Ovary (tissue), 7 donors: ENCODE measurements at regions not wholly inside any gene's neighbourhood (a gene's known extent, or its start where the extent isn't known, plus 50 kb on each side); places are given as distances from the start of the nearest gene placed in this dataset.

Experiments
- DNase-seq, 5 donors: peaks; one replicate each; pipeline ENCODE4 v3.0.0-alpha.2; 2019 to 2020
- H3K27ac ChIP-seq, 2 donors: fragments of 200-600 bp; one replicate each; pipeline versions ENCODE4 v1.5.1 to v1.8.0; 2019 to 2022
- H3K27me3 ChIP-seq: fragments of 200-600 bp; one replicate; pipeline ENCODE4 v1.8.0; 2022
- H3K36me3 ChIP-seq: fragments of 200-600 bp; sonication (generic); one replicate; pipeline ENCODE4 v1.5.1; 2019
- H3K4me1 ChIP-seq: one replicate; pipeline ENCODE4 v1.8.1; 2013; ENCODE audit warnings: mild to moderate bottlenecking, moderate library complexity; ENCODE audit not compliant: insufficient read depth
- H3K4me3 ChIP-seq: fragments of 200-600 bp; sonication (generic); one replicate; pipeline ENCODE4 v1.5.1; 2017
- H3K9me3 ChIP-seq, 2 donors: fragments of 200-600 bp in 1 of 2; sonication (generic) in 1 of 2; one replicate each; pipeline versions ENCODE4 v1.5.1 to v1.8.1; 2013 to 2019; ENCODE audit warnings: mild to moderate bottlenecking in 1 of 2, moderate library complexity in 1 of 2
- EP300 ChIP-seq: sonication (generic); formaldehyde crosslinking; IDR thresholded peaks from one replicate; pipeline ENCODE4 v1.6.1; 2017; ENCODE audit warnings: antibody characterized with exemption
- POLR2A ChIP-seq: fragments of 450-650 bp; IDR thresholded peaks from one replicate; pipeline ENCODE4 v1.6.1; 2017; ENCODE audit warnings: antibody characterized with exemption, mild to moderate bottlenecking, moderate library complexity
- WGBS, 3 donors: extraction: QIAGEN DNeasy Blood & Tissue Kit in 1 of 3; methylation state at CpG; one replicate each; pipeline versions ENCODE4 v1.1.5 to v1.1.7; 2013 to 2017; 5-methylcytosine and 5-hydroxymethylcytosine counted together
- intact Hi-C, 4 donors: fragments of 100-400 bp; cut with DNase I; formaldehyde crosslinking; loops; one replicate each; pipeline versions ENCODE4 v1.11.0 to v1.15.1; 2022 to 2023
- TF ChIP-seq, protein P1 (sequence below), 3 donors: fragments of 450-650 bp in 2 of 3; fragments of 200-600 bp in 1 of 3; IDR thresholded peaks; one replicate each; pipeline versions ENCODE4 v1.5.1 to v1.8.0; 2016 to 2022; ENCODE audit warnings: antibody characterized with exemption in 3 of 3, mild to moderate bottlenecking in 1 of 3
- donor health status: DM: no; HTN: no; CAD: no; lungs with moderate emphysema.
- donor health status: DM: no; HTN: no; CAD: no.
- donor health status: Bipolar disorder and iron deficiency.
- donor health status: DM: no; HTN: no; CAD: no.
- donor health status: DM: yes; HTN: yes; CAD: no.

DNA sequence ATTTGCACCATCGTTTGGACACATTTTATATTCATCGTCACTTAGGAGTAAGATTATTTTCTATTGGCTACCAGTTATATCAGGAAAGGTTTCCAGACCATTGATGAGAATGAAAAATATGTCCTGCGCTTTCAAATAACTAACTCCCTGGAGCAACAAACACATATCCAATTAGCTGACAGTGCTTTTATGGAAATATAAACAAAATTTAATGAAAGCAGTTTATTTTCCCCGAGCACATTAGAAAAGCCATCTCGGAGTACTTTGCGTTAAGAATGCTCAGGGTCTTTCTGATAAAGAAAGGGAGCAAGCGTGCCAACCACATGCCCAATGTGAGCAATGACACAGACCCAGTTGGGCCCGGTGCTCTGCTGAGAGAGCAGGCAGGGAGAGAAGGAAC, 85.1 kb upstream of the ZPBP start:
- no peaks in the 10 kb centered on the region for H3K9me3 ChIP-seq
- intact Hi-C loops, result no loop called here

DNA sequence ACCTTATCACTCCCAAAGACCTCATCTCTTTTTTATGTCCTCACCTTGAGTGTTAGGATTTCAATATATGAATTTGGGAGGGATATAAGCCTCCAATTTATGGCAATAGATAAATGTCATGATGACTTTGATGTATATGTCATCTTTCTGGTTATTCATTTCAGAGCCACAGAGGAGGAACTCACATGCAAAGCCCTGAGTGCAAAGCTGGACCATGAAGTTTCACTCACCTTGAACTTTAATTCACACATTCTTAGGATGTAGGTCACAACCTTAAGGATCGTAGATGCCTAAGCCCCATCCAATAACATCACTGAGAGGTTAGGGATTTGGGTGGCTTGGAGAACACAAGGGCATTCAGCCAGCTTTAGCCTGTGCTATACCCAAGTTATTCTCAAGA, 81.9 kb upstream of the ZPBP start:
- H3K4me3 ChIP-seq, result no peak overlapping the region
- no peak overlapping the region for H3K27ac ChIP-seq
- intact Hi-C loops, result no loop called here
- DNase-seq, result no peak
- no peaks in the 10 kb centered on the region for H3K9me3 ChIP-seq
- TF ChIP-seq, protein P1, sequence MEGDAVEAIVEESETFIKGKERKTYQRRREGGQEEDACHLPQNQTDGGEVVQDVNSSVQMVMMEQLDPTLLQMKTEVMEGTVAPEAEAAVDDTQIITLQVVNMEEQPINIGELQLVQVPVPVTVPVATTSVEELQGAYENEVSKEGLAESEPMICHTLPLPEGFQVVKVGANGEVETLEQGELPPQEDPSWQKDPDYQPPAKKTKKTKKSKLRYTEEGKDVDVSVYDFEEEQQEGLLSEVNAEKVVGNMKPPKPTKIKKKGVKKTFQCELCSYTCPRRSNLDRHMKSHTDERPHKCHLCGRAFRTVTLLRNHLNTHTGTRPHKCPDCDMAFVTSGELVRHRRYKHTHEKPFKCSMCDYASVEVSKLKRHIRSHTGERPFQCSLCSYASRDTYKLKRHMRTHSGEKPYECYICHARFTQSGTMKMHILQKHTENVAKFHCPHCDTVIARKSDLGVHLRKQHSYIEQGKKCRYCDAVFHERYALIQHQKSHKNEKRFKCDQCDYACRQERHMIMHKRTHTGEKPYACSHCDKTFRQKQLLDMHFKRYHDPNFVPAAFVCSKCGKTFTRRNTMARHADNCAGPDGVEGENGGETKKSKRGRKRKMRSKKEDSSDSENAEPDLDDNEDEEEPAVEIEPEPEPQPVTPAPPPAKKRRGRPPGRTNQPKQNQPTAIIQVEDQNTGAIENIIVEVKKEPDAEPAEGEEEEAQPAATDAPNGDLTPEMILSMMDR (IDR thresholded peaks at IDR 0.05), result no peak
- no peak for TF ChIP-seq POLR2A
- no peak for TF ChIP-seq EP300
- no peaks in the 10 kb centered on the region for H3K4me1 ChIP-seq
- WGBS, 3 donors, result 68 to 80% (median 76%) methylated on average over 1 of the region's 1 CpG
- H3K36me3 ChIP-seq, result no peaks in the 10 kb centered on the region
- no peaks in the 10 kb centered on the region for H3K27me3 ChIP-seq

More for the DNA sequence above, 85.1 kb upstream of the ZPBP start:
- H3K27me3 ChIP-seq, result no peaks in the 10 kb centered on the region
- H3K36me3 ChIP-seq, result no peaks in the 10 kb centered on the region
- no peak for DNase-seq
- no peaks in the 10 kb centered on the region for H3K4me1 ChIP-seq
- 64 to 82% (median 78%) methylated on average over 8 of the region's 8 CpGs for WGBS, 3 donors
- H3K27ac ChIP-seq, result no peak overlapping the region
- TF ChIP-seq, protein P1 (IDR thresholded peaks at IDR 0.05), result no peak
- TF ChIP-seq POLR2A (no peak), EP300 (no peak)
- H3K4me3 ChIP-seq, result no peak overlapping the region

DNA sequence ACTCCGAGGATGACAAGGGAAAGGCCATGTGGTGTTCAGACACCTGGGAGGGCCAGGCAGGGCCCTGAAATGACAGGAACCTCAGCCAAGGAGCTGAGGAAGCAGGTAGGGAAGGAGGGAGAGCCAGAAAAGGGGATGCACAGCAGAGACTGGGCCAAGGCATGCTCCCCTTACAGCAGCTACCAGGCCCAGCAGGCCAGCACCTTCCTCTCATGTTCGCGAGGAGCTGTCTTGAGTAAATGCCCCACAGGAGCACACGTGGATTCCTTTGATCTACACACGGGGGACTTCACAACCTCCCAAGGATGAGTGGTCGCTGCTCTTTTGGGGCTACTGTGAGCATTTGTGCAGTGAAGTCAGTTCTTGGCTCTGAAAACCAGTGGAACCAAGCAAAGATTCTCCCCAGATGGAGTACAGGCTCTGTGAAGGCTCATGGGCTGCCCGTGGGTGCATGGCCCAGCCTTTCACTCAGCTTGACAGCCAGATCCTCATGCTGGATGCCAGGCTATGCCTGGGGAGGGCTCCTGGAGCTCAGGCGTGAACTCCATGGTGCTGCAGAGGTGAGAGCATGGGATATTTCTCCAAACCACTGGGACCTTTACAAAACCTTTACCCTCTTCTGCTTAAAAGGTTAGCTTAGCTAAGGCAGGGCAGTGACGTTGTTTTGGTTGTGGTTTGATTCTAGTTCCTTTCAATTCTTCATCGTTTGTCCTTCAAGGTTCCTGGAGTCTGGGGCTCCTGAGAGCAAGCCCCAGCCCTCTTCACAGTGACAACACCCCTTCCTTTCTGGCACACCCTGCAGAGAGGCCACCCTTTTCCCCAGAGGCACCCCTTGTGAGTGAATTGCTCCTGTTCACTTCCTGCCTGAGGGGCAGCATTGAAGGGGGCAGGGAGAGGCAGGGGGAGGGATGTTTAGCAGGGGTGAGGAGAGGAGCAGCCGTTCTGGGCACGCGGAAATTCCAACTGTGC, 74.2 kb upstream of the ZPBP start:
- Histone ChIP-seq H3K9me3 (no peaks in the 10 kb centered on the region), H3K27me3 (no peaks in the 10 kb centered on the region), H3K36me3 (no peaks in the 10 kb centered on the region), H3K4me3 (no peak overlapping the region), H3K4me1 (no peaks in the 10 kb centered on the region), H3K27ac (no peak overlapping the region)
- WGBS, 3 donors, result 61 to 62% (median 62%) methylated on average over 13 of the region's 13 CpGs
- DNase-seq, result no peak
- intact Hi-C loops, result no loop called here
- TF ChIP-seq, protein P1 (IDR thresholded peaks at IDR 0.05), result no peak
- TF ChIP-seq POLR2A (no peak), EP300 (no peak)

DNA sequence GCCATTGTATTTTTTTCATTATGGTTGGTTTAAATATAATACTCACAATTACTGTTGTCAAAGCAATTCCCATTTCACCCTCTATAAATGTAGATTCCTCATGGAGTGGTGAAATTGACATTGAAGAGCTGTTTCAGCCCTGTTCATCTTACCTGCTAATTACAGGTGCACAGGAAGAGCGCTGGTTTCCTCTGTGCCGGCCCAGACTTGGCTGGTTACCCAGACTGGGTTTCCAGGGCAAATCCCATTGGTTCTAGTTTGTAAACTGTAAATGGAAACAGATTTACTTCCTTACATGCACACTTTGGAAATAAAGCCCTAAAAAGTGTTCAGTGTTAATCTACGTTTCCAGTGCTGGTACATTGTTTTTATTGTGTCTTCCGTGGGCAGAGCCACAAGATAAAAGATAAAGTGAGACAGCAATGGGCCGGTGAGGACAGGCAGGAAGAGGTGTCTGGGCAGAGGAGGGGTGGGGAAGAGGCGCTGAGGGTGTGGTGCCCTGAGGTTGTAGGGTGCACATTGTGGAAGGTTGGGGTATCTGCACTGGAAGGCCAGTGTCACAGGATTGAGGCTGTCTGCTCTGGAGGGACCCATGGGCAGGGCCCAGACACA, 71.6 kb upstream of the ZPBP start:
- 63 to 75% (median 71%) methylated on average over 6 of the region's 6 CpGs for WGBS, 3 donors
- Histone ChIP-seq H3K4me1 (no peaks in the 10 kb centered on the region), H3K27ac (no peak overlapping the region), H3K27me3 (no peaks in the 10 kb centered on the region), H3K4me3 (no peak overlapping the region), H3K9me3 (no peaks in the 10 kb centered on the region), H3K36me3 (no peaks in the 10 kb centered on the region)
- no peak for TF ChIP-seq EP300
- TF ChIP-seq POLR2A, result no peak
- TF ChIP-seq, protein P1 (IDR thresholded peaks at IDR 0.05), result no peak
- DNase-seq, result no peak
- intact Hi-C loops, result no loop called here
